ENCODE measurements at regions not wholly inside any gene's neighbourhood (a gene's known extent, or its start where the extent isn't known, plus 50 kb on each side); places are given as distances from the start of the nearest gene placed in this dataset.

DNA sequence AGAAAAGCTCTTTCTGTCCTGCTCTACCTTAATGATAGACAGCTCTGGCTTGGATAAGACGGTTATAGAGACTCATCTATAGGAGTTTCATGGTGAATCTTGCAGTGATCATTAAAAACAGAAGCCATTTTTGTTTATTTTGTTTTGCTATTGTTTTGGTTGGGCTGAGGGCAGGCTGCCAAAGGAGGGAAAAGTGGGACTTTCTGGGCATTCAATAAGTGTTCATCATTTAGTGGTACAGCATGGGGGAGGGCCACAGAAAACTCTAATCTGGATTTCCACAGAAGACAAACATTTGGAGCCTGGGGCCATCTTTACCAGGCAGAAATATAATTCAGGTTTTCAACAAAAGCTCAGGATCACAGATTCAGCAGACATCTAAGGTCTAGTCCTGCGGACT is 62.4 kb upstream of the EFEMP1 start:
- no peak for TF ChIP-seq CTCF (IDR thresholded peaks at IDR 0.05; ENCODE audit: poor library complexity)
- TF ChIP-seq EZH2 (IDR thresholded peaks at IDR 0.05; ENCODE audit: borderline replicate concordance), result no peak

Data from hepatocyte (in vitro differentiated cells).